Right lobe of liver (tissue), 6 donors: ENCODE measurements at regions not wholly inside any gene's neighbourhood (a gene's known extent, or its start where the extent isn't known, plus 50 kb on each side); places are given as distances from the start of the nearest gene placed in this dataset.

Source experiments
- ATAC-seq, 4 donors: fragments of 200-7000 bp; cut with Tn5 transposase; one replicate each; pipeline ENCODE4 v1.9.1; 2020; ENCODE audit warnings: mild to moderate bottlenecking in 4 of 4, moderate library complexity in 4 of 4
- DNase-seq, 3 donors: peaks; one replicate each; pipeline ENCODE4 v3.0.0-alpha.2; 2020
- H3K27ac ChIP-seq, 3 donors: fragments of 200-600 bp; one replicate each; pipeline ENCODE4 v1.8.0; 2022
- H3K27me3 ChIP-seq, 2 donors: fragments of 200-600 bp; one replicate each; pipeline ENCODE4 v1.8.0; 2022
- H3K36me3 ChIP-seq, 4 donors: fragments of 200-600 bp; sonication (generic) in 1 of 4; one replicate each; pipeline versions ENCODE4 v1.5.1 to v1.8.0; 2017 to 2022; ENCODE audit warnings: control low read depth in 1 of 4
- H3K4me1 ChIP-seq, 4 donors: fragments of 200-600 bp; sonication (generic) in 1 of 4; one replicate each; pipeline versions ENCODE4 v1.5.1 to v1.8.0; 2017 to 2022; ENCODE audit warnings: control low read depth in 1 of 4
- H3K4me3 ChIP-seq, 3 donors: fragments of 200-600 bp; one replicate each; pipeline ENCODE4 v1.8.0; 2022
- H3K9me3 ChIP-seq, 4 donors: fragments of 200-600 bp; sonication (generic) in 1 of 4; one replicate each; pipeline versions ENCODE4 v1.5.1 to v1.8.0; 2017 to 2022; ENCODE audit warnings: control low read depth in 1 of 4
- CTCF ChIP-seq, 4 donors: fragments of 200-600 bp in 3 of 4; fragments of 450-650 bp in 1 of 4; IDR thresholded peaks; one replicate each; pipeline versions ENCODE4 v1.5.1 to v1.8.0; 2016 to 2022; ENCODE audit warnings: antibody characterized with exemption in 4 of 4, mild to moderate bottlenecking in 2 of 4
- POLR2A ChIP-seq: fragments of 450-650 bp; IDR thresholded peaks from one replicate; pipeline ENCODE4 v1.6.1; 2017; ENCODE audit warnings: antibody characterized with exemption, mild to moderate bottlenecking
- WGBS: methylation state at CpG from one replicate; pipeline ENCODE4 v1.1.6; 2018; ENCODE audit warnings: low coverage, low lambda C conversion rate; ENCODE audit not compliant: insufficient coverage; ENCODE audit errors: missing lambda C conversion rate; 5-methylcytosine and 5-hydroxymethylcytosine counted together
- intact Hi-C, 2 donors: fragments of 100-400 bp; cut with DNase I; formaldehyde crosslinking; loops; one replicate each; pipeline versions ENCODE4 v1.11.2 to v1.14.1; 2022
- donor health status: DM: no; HTN: yes; CAD: no.
- donor health status: DM: no; HTN: no; CAD: no.
- donor health status: DM: no; HTN: no; CAD: no.
- donor health status: DM: no; HTN: yes; CAD: no.
- donor health status: DM: no; HTN: yes; CAD: no.

GRCh38 chr12:28023156-28023887, 50.8 kb upstream of the PTHLH start:
- H3K27me3 ChIP-seq, result no peaks in the 10 kb centered on the region
- no peaks in the 10 kb centered on the region for H3K9me3 ChIP-seq
- intact Hi-C loops, result no loop called here
- no peak overlapping the region for H3K4me3 ChIP-seq
- H3K27ac ChIP-seq, result no peak overlapping the region
- ATAC-seq (no peak), DNase-seq (no peak)
- TF ChIP-seq POLR2A (no peak), CTCF (IDR thresholded peaks at IDR 0.05) (no peak)
- no peaks in the 10 kb centered on the region for H3K36me3 ChIP-seq
- no peaks in the 10 kb centered on the region for H3K4me1 ChIP-seq
- WGBS, result 70% methylated on average over 3 of the region's 5 CpGs

- no peaks in the 10 kb centered on the region for H3K9me3 ChIP-seq
- H3K27ac ChIP-seq, result no peak overlapping the region
- WGBS, result 39% methylated on average over 3 of the region's 3 CpGs
- no peaks in the 10 kb centered on the region for H3K4me1 ChIP-seq
- H3K4me3 ChIP-seq, result no peak overlapping the region
- no peak for ATAC-seq
- no peaks in the 10 kb centered on the region for H3K36me3 ChIP-seq
- H3K27me3 ChIP-seq, result no peaks in the 10 kb centered on the region
- DNase-seq, result no peak
- no peak for TF ChIP-seq POLR2A
- TF ChIP-seq CTCF (IDR thresholded peaks at IDR 0.05), result no peak
- intact Hi-C loops, result no loop called here
Measured at GRCh38 chr12:28024231-28024995, 51.9 kb upstream of the PTHLH start.

GRCh38 chr12:28025821-28026505, 53.4 kb upstream of the PTHLH start:
- Histone ChIP-seq H3K27ac (no peak overlapping the region), H3K36me3 (no peaks in the 10 kb centered on the region), H3K27me3 (no peaks in the 10 kb centered on the region), H3K4me1 (no peaks in the 10 kb centered on the region), H3K4me3 (no peak overlapping the region), H3K9me3 (no peaks in the 10 kb centered on the region)
- WGBS, result 87% methylated on average over 5 of the region's 11 CpGs
- intact Hi-C loops, result no loop called here
- TF ChIP-seq POLR2A, result no peak
- no peak for TF ChIP-seq CTCF (IDR thresholded peaks at IDR 0.05)
- DNase-seq, result no peak
- ATAC-seq, result no peak

DNA sequence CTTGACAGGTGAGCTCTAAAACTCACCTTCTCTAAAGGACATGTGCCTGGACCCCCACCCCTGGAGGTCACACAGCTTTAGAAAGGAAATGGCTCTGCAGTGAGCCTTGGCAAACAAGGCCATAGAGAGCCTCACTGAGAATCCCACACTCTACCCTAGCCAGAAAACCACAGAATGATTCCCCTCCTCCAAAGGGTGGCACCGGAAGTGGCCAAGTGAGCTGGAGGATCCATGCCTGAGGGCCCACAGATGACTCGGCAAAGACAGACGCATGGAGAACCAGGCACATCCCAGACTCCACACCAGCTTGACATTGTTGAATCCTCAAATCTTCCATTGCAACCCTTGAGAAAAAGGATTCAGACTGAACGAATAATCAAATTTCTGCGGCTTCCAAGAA, 54.2 kb upstream of the PTHLH start:
- 91% methylated on average over 2 of the region's 5 CpGs for WGBS
- H3K36me3 ChIP-seq, result no peaks in the 10 kb centered on the region

More for the DNA sequence above, 54.2 kb upstream of the PTHLH start:
- no peak for DNase-seq
- H3K9me3 ChIP-seq, result no peaks in the 10 kb centered on the region
- H3K27me3 ChIP-seq, result no peaks in the 10 kb centered on the region
- no peak for ATAC-seq
- intact Hi-C loops, result no loop called here
- H3K27ac ChIP-seq, result no peak overlapping the region
- H3K4me3 ChIP-seq, result no peak overlapping the region
- no peaks in the 10 kb centered on the region for H3K4me1 ChIP-seq
- TF ChIP-seq CTCF (IDR thresholded peaks at IDR 0.05) (no peak), POLR2A (no peak)
